H1 (cell line): ENCODE measurements at regions not wholly inside any gene's neighbourhood (a gene's known extent, or its start where the extent isn't known, plus 50 kb on each side); places are given as distances from the start of the nearest gene placed in this dataset.

Source experiments
- CTCF ChIA-PET: fragments of 300-600 bp; sonication (Branson Sonifier 250); formaldehyde crosslinking; loops from one replicate; lab custom pipeline; 2021; ENCODE audit not compliant: partially characterized antibody; lab: Charles Lee
- POLR2A ChIA-PET: fragments of 300-600 bp; sonication (Branson Sonifier 250); formaldehyde crosslinking; loops from one replicate; lab custom pipeline; 2021; ENCODE audit warnings: inconsistent platforms; ENCODE audit not compliant: partially characterized antibody; lab: Charles Lee
- DNase-seq, 2 experiments: peaks; one replicate each; pipeline versions ENCODE4 v3.0.0 to v3.0.0-alpha.2; 2010 to 2022; ENCODE audit warnings: low spot score in 2 of 2, low read depth in 1 of 2, mixed read lengths in 1 of 2
- FAIRE-seq: peaks from 2 replicates; lab custom pipeline; 2011; peaks lifted over from hg19 to GRCh38; lab: Jason Lieb, UNC
- H2AFZ ChIP-seq: 2 replicates; pipeline ENCODE4 v1.8.1; 2012; ENCODE audit warnings: low read length, inconsistent platforms
- H2AK5ac ChIP-seq: 2 replicates; pipeline ENCODE4 v1.6.1; 2013; ENCODE audit warnings: low read depth, low read length
- H2BK120ac ChIP-seq: replicated peaks from 2 replicates; pipeline ENCODE3; 2013; ENCODE audit warnings: low read depth, low read length, inconsistent platforms
- H2BK12ac ChIP-seq: 2 replicates; pipeline ENCODE4 v1.6.1; 2013; ENCODE audit warnings: low read depth, low read length
- H2BK15ac ChIP-seq: 2 replicates; pipeline ENCODE4 v1.6.1; 2013; ENCODE audit warnings: low read length
- H2BK20ac ChIP-seq: 2 replicates; pipeline ENCODE4 v1.6.1; 2013; ENCODE audit warnings: low read length
- H2BK5ac ChIP-seq: 2 replicates; pipeline ENCODE4 v1.6.1; 2013; ENCODE audit warnings: low read depth, low read length
- H3K14ac ChIP-seq: 2 replicates; pipeline ENCODE4 v1.6.1; 2013; ENCODE audit warnings: inconsistent platforms; ENCODE audit not compliant: insufficient read length
- H3K18ac ChIP-seq: 2 replicates; pipeline ENCODE4 v1.6.1; 2013; ENCODE audit warnings: low read length; ENCODE audit errors: extremely low read depth
- H3K23ac ChIP-seq: 2 replicates; pipeline ENCODE4 v1.6.1; 2013; ENCODE audit warnings: inconsistent platforms; ENCODE audit not compliant: insufficient read length
- H3K23me2 ChIP-seq: 2 replicates; pipeline ENCODE4 v1.6.1; 2013; ENCODE audit warnings: low read depth, low read length
- H3K27ac ChIP-seq: 2 replicates; pipeline ENCODE4 v1.6.1; 2011; ENCODE audit warnings: low read depth, low read length, inconsistent platforms
- H3K27me3 ChIP-seq, 4 experiments: replicated peaks in 1 of 4; 1 replicate in 1 of 4; 2 replicates in 3 of 4; pipeline versions ENCODE4 v1.6.1 to v1.8.1; 2011 to 2013; ENCODE audit warnings: low read length in 3 of 4, mild to moderate bottlenecking in 3 of 4, inconsistent platforms in 2 of 4, mixed read lengths in 2 of 4, moderate library complexity in 1 of 4; ENCODE audit not compliant: control insufficient read depth in 3 of 4, insufficient read depth in 3 of 4; ENCODE audit errors: extremely low read depth in 1 of 4
- H3K36me3 ChIP-seq, 4 experiments: 2 replicates each; pipeline versions ENCODE4 v1.6.1 to v1.8.1; 2011 to 2013; ENCODE audit warnings: mild to moderate bottlenecking in 4 of 4, low read length in 3 of 4, moderate library complexity in 2 of 4, control low read depth in 1 of 4, inconsistent platforms in 1 of 4; ENCODE audit not compliant: insufficient read depth in 4 of 4, control insufficient read depth in 2 of 4
- H3K4ac ChIP-seq: replicated peaks from 2 replicates; pipeline ENCODE3; 2013; ENCODE audit warnings: low read length, low read depth, mixed read lengths, inconsistent platforms; ENCODE audit not compliant: insufficient read length
- H3K4me1 ChIP-seq, 4 experiments: replicated peaks in 1 of 4; 1 replicate in 1 of 4; 2 replicates in 3 of 4; pipeline versions ENCODE4 v1.6.1 to v1.8.1; 2011 to 2013; ENCODE audit warnings: low read length in 3 of 4, inconsistent platforms in 2 of 4, mixed read lengths in 1 of 4; ENCODE audit not compliant: insufficient read depth in 4 of 4, control insufficient read depth in 3 of 4
- H3K4me2 ChIP-seq, 2 experiments: 2 replicates each; pipeline versions ENCODE4 v1.6.1 to v1.8.1; 2011 to 2013; ENCODE audit warnings: low read depth in 2 of 2, low read length in 2 of 2, control low read depth in 1 of 2, inconsistent platforms in 1 of 2, mild to moderate bottlenecking in 1 of 2; ENCODE audit not compliant: insufficient read depth in 1 of 2
- H3K4me3 ChIP-seq, 4 experiments: fragments of 200-600, 300-600 bp in 1 of 4; sonication (generic), shearing (Covaris generic), sonication (Bioruptor Twin) in 1 of 4; 2 replicates each; pipeline versions ENCODE4 v1.5.1 to v1.8.1; 2011 to 2016; ENCODE audit warnings: low read length in 4 of 4, low read depth in 3 of 4, control low read depth in 2 of 4, inconsistent platforms in 2 of 4, mild to moderate bottlenecking in 2 of 4, mixed read lengths in 1 of 4, moderate library complexity in 1 of 4; ENCODE audit not compliant: insufficient read depth in 2 of 4; ENCODE audit errors: extremely low read depth in 1 of 4
- H3K56ac ChIP-seq: replicated peaks from 2 replicates; pipeline ENCODE3; 2013; ENCODE audit warnings: low read depth, mild to moderate bottlenecking, mixed read lengths, low read length, inconsistent platforms; ENCODE audit not compliant: insufficient read length
- H3K79me1 ChIP-seq: 2 replicates; pipeline ENCODE4 v1.6.1; 2013; ENCODE audit warnings: low read depth, low read length, control low read depth
- H3K79me2 ChIP-seq, 2 experiments: 2 replicates each; pipeline versions ENCODE4 v1.6.1 to v1.8.1; 2012 to 2013; ENCODE audit warnings: low read length in 2 of 2, mild to moderate bottlenecking in 2 of 2, inconsistent platforms in 1 of 2; ENCODE audit not compliant: insufficient read depth in 2 of 2, control insufficient read depth in 1 of 2
- H3K9ac ChIP-seq, 4 experiments: replicated peaks in 1 of 4; 1 replicate in 1 of 4; 2 replicates in 3 of 4; pipeline versions ENCODE4 v1.6.1 to v1.8.1; 2011 to 2013; ENCODE audit warnings: low read depth in 3 of 4, low read length in 3 of 4, control low read depth in 2 of 4, mild to moderate bottlenecking in 2 of 4, moderate library complexity in 2 of 4, inconsistent platforms in 1 of 4; ENCODE audit errors: extremely low read depth in 1 of 4
- H3K9me3 ChIP-seq, 2 experiments: 2 replicates each; pipeline versions ENCODE4 v1.6.1 to v1.8.1; 2012 to 2013; ENCODE audit warnings: mild to moderate bottlenecking in 2 of 2, moderate library complexity in 2 of 2, control low read depth in 1 of 2, inconsistent platforms in 1 of 2, low read depth in 1 of 2, low read length in 1 of 2, mixed read lengths in 1 of 2; ENCODE audit not compliant: insufficient read depth in 2 of 2
- H4K20me1 ChIP-seq, 2 experiments: replicated peaks in 1 of 2; 2 replicates each; pipeline versions ENCODE3 to v1.8.1; 2011 to 2013; ENCODE audit warnings: inconsistent platforms in 2 of 2, low read length in 2 of 2, mild to moderate bottlenecking in 1 of 2; ENCODE audit not compliant: insufficient read depth in 2 of 2, control insufficient read depth in 1 of 2
- H4K5ac ChIP-seq: 2 replicates; pipeline ENCODE4 v1.6.1; 2013; ENCODE audit warnings: low read length, low read depth, mixed read lengths, inconsistent platforms; ENCODE audit not compliant: insufficient read length
- H4K8ac ChIP-seq: 2 replicates; pipeline ENCODE4 v1.8.0; 2013; ENCODE audit warnings: mild to moderate bottlenecking, moderate library complexity, low read length, inconsistent platforms; ENCODE audit not compliant: insufficient read depth; ENCODE audit errors: extremely low read depth
- H4K91ac ChIP-seq: replicated peaks from 2 replicates; pipeline ENCODE3; 2013; ENCODE audit warnings: low read length, mixed read lengths, inconsistent platforms; ENCODE audit not compliant: insufficient read length
- WGBS, 2 experiments: shearing (Covaris generic) in 1 of 2; methylation state at CpG; one replicate each; pipeline versions ENCODE4 v1.1.6 to v1.1.7; 2013 to 2015; ENCODE audit warnings: low lambda C conversion rate in 2 of 2, mixed read lengths in 2 of 2, inconsistent platforms in 1 of 2, low coverage in 1 of 2, missing lambda C conversion rate in 1 of 2; ENCODE audit not compliant: insufficient replicate concordance in 2 of 2, insufficient coverage in 1 of 2, insufficient read length in 1 of 2; ENCODE audit errors: extremely low coverage in 1 of 2, missing lambda C conversion rate in 1 of 2; 5-methylcytosine and 5-hydroxymethylcytosine counted together

DNA sequence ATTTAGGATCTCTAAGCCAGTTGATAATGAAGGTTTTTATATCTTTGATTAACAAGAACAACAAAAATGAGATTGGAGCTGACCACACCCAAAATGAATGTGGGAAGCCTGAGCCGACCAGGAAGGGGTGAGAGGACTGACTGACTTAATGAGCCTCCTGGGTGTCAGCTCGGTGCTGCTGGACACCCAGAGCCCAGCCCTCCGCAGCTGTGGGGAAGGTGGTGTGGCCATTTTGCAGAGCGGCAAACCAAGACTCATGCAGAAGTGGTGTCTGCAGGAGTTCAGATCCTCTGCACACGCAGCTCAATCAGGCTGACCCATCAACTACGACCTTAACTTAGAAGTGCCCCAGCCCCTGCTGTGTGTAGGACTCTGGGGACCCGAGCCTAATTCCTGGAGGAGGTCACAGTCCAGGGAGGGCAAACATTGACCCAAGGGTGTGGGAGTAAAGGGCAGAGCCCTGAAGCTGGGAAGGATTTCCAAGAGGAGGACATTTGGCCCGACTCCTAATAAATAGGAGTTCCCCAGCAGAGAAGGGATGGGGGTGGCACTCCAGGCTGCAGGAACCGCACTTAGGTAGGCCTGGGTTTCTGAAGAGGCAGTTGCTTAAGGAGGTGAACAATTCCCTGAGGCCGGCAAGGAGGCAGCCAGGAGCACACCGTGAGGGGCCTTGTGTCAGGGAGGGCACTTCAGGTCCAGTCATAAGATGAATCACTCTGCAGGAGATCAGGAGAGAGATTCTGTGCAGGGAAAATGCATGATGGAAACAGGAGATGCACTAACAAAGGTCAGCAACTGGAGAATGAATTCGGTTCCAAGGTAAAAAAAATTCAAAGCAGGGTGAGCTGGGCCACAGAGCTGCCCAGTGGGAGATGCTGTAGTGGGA, 197.1 kb upstream of the TPM1 start:
- no peaks in the 10 kb centered on the region for H3K23me2 ChIP-seq
- H3K4me3 ChIP-seq: peak overlapping the region in 1 of 4 experiments; percentile 6; a peak in 1 of 8 replicates
- peak overlapping the region; percentile 36; the same call in 1 of the 2 replicates for H2BK15ac ChIP-seq
- 0 out of 2 replicates have a peak overlapping the region, but pooled peaks have one; percentile 13 for H2BK20ac ChIP-seq
- no peak for FAIRE-seq
- H3K9me3 ChIP-seq: peaks cover 0 to 5% of the 10 kb centered on the region in 2 experiments; a peak in 1 of 4 replicates
- H3K4me1 ChIP-seq: peaks cover 6 to 19% (median 17%) of the 10 kb centered on the region in 4 experiments; a peak in 6 of 7 replicates
- POLR2A ChIA-PET: interaction anchor here (1.6 to 12.8 kb wide), 3 partner anchors 12 to 221 kb away, joined by 4 to 195 read pairs (median 4); partner anchors contain the start of gene TPM1
- H3K27me3 ChIP-seq: no peaks in the 10 kb centered on the region
- no peaks in the 10 kb centered on the region for H4K20me1 ChIP-seq
- no peak overlapping the region for H2BK120ac ChIP-seq
- CTCF ChIA-PET: interaction anchor here (0.6 to 7.2 kb wide), 13 partner anchors 10 to 432 kb away, joined by 3 to 58 read pairs (median 4); no protein-coding TSS in a partner anchor
- no peak overlapping the region for H2AFZ ChIP-seq
- H3K56ac ChIP-seq: no peak overlapping the region
- 0 out of 8 replicates have a peak, but pooled peaks cover 0 to 5% (median 0%) of the 10 kb centered on the region in 4 experiments for H3K36me3 ChIP-seq
- H3K4me2 ChIP-seq: no peak overlapping the region
- no peaks in the 10 kb centered on the region for H3K79me1 ChIP-seq
- no peak overlapping the region; the same call in 1 of the 2 replicates for H2BK12ac ChIP-seq
- no peak overlapping the region for H3K9ac ChIP-seq
- H3K4ac ChIP-seq: no peak overlapping the region
- no peak overlapping the region for H3K23ac ChIP-seq
- WGBS, 2 experiments: 81% methylated on average over 12 of the region's 12 CpGs; no CpG with 5 or more reads in 1 of the 2 experiments
- H4K5ac ChIP-seq: no peak overlapping the region
- H3K79me2 ChIP-seq: no peaks in the 10 kb centered on the region
- H2AK5ac ChIP-seq: no peak overlapping the region; the same call in 1 of the 2 replicates
- no peak overlapping the region for H3K27ac ChIP-seq
- no peak overlapping the region for H4K8ac ChIP-seq
- H3K14ac ChIP-seq: no peak overlapping the region
- DNase-seq: no peak
- H3K18ac ChIP-seq: peak overlapping the region; percentile 68
- no peak overlapping the region; the same call in 1 of the 2 replicates for H2BK5ac ChIP-seq
- no peak overlapping the region for H4K91ac ChIP-seq
